Caco-2 (cell line): ENCODE measurements at regions not wholly inside any gene's neighbourhood (a gene's known extent, or its start where the extent isn't known, plus 50 kb on each side); places are given as distances from the start of the nearest gene placed in this dataset.

Experiments used
- BruUV-seq: library from RNA; stranded (reverse); fragments of 400-500 nt; replicated peaks from 2 replicates; lab custom pipeline; 2021; lab: Mats Ljungman, UMichigan
- CTCF ChIA-PET: fragments of 300-600 bp; sonication (Branson Sonifier 250); formaldehyde crosslinking; loops from one replicate; lab custom pipeline; 2022; ENCODE audit warnings: antibody characterized with exemption; lab: Charles Lee
- POLR2A ChIA-PET: fragments of 300-600 bp; sonication (Branson Sonifier 250); formaldehyde crosslinking; loops from one replicate; lab custom pipeline; 2022; ENCODE audit warnings: antibody characterized with exemption; lab: Charles Lee
- DNase-seq, 2 experiments: peaks; one replicate each; pipeline versions ENCODE4 v3.0.0 to v3.0.0-alpha.2; 2020 to 2022
- H3K27me3 ChIP-seq: replicated peaks from 2 replicates; pipeline ENCODE4 v1.6.0; 2011; ENCODE audit warnings: low read length; ENCODE audit not compliant: control insufficient read depth, insufficient read depth
- H3K36me3 ChIP-seq: 2 replicates; pipeline ENCODE4 v1.5.1; 2011; ENCODE audit warnings: low read length; ENCODE audit not compliant: control insufficient read depth, insufficient read depth
- H3K4me1 ChIP-seq: fragments of 250-450 bp; sonication (Bioruptor Pico); 2 replicates; pipeline ENCODE4 v1.5.1; 2020; ENCODE audit warnings: mild to moderate bottlenecking
- H3K4me3 ChIP-seq: 2 replicates; pipeline ENCODE4 v1.5.1; 2011; ENCODE audit warnings: low read depth, mild to moderate bottlenecking, control low read depth, low read length
- H3K9me3 ChIP-seq: fragments of 250-450 bp; sonication (Bioruptor Pico); 2 replicates; pipeline ENCODE4 v1.5.1; 2020; ENCODE audit warnings: mild to moderate bottlenecking, moderate library complexity
- H3K27ac Mint-ChIP-seq: one replicate; pipeline ENCODE4 v1.8.0; 2022; ENCODE audit warnings: mixed read lengths; ENCODE audit not compliant: unreplicated experiment
- H3K27me3 Mint-ChIP-seq: one replicate; pipeline ENCODE4 v1.8.0; 2022; ENCODE audit warnings: mixed read lengths; ENCODE audit not compliant: insufficient read depth, unreplicated experiment
- H3K36me3 Mint-ChIP-seq: one replicate; pipeline ENCODE4 v1.8.0; 2022; ENCODE audit warnings: mild to moderate bottlenecking, mixed read lengths; ENCODE audit not compliant: insufficient read depth, unreplicated experiment
- H3K4me1 Mint-ChIP-seq: one replicate; pipeline ENCODE4 v1.8.0; 2022; ENCODE audit warnings: low read depth, mixed read lengths; ENCODE audit not compliant: unreplicated experiment
- H3K4me3 Mint-ChIP-seq: one replicate; pipeline ENCODE4 v1.8.0; 2022; ENCODE audit warnings: mild to moderate bottlenecking, moderate library complexity, mixed read lengths; ENCODE audit not compliant: unreplicated experiment
- H3K9me3 Mint-ChIP-seq: one replicate; pipeline ENCODE4 v1.8.0; 2022; ENCODE audit warnings: mixed read lengths; ENCODE audit not compliant: unreplicated experiment
- intact Hi-C: fragments of 100-400 bp; cut with micrococcal nuclease; formaldehyde crosslinking; loops from one replicate; pipeline ENCODE4 v1.10.0; 2022; ENCODE audit not compliant: unreplicated experiment
- TF ChIP-seq, protein P1 (sequence below), 2 experiments: fragments of 200-600 bp in 1 of 2; IDR thresholded peaks; 1 replicate in 1 of 2; 2 replicates in 1 of 2; pipeline versions ENCODE4 v1.5.1 to v1.8.0; 2011 to 2022; ENCODE audit warnings: antibody characterized with exemption in 1 of 2, control low read depth in 1 of 2, inconsistent platforms in 1 of 2, low read depth in 1 of 2, low read length in 1 of 2, mild to moderate bottlenecking in 1 of 2, moderate library complexity in 1 of 2; ENCODE audit not compliant: insufficient read depth in 1 of 2, severe bottlenecking in 1 of 2, unreplicated experiment in 1 of 2

DNA sequence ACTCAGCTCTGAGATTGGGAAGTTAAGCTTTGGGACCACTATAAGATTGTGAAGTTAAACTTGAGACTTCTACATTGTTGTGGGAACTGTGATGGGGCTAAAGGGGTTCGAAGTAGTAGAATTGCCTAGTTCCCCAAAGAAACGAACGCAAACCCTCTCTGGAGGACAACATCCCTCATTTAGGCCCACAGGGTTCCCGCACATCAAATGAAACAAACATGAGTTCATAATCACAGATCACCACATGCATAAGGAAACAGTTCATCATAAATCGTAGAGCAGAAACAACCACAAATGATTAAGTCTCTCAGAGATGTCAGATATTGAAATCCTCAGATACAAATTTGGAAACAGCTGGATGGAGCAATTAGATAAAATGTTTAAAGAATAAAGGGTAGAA is 55.9 kb upstream of the HPCAL1 start:
- POLR2A ChIA-PET = no interaction called here
- CTCF ChIA-PET = no interaction called here
- intact Hi-C loops = no loop called here
- Mint-ChIP-seq H3K36me3 (no peaks in the 10 kb centered on the region), H3K27ac (no peak overlapping the region), H3K4me1 (no peaks in the 10 kb centered on the region), H3K9me3 (peaks cover 18% of the 10 kb centered on the region), H3K4me3 (no peak overlapping the region), H3K27me3 (no peaks in the 10 kb centered on the region)
- TF ChIP-seq, protein P1, sequence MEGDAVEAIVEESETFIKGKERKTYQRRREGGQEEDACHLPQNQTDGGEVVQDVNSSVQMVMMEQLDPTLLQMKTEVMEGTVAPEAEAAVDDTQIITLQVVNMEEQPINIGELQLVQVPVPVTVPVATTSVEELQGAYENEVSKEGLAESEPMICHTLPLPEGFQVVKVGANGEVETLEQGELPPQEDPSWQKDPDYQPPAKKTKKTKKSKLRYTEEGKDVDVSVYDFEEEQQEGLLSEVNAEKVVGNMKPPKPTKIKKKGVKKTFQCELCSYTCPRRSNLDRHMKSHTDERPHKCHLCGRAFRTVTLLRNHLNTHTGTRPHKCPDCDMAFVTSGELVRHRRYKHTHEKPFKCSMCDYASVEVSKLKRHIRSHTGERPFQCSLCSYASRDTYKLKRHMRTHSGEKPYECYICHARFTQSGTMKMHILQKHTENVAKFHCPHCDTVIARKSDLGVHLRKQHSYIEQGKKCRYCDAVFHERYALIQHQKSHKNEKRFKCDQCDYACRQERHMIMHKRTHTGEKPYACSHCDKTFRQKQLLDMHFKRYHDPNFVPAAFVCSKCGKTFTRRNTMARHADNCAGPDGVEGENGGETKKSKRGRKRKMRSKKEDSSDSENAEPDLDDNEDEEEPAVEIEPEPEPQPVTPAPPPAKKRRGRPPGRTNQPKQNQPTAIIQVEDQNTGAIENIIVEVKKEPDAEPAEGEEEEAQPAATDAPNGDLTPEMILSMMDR (IDR thresholded peaks at IDR 0.05; ENCODE audit: insufficient read depth in 1 of 2, low read depth in 1 of 2, low read length in 1 of 2, severe bottlenecking in 1 of 2, unreplicated experiment in 1 of 2) = no peak
- no TSS peak for BruUV-seq
- no peaks in the 10 kb centered on the region for H3K4me1 ChIP-seq
- no peak overlapping the region for H3K4me3 ChIP-seq
- no peaks in the 10 kb centered on the region for H3K27me3 ChIP-seq
- no peak for DNase-seq
- peaks cover 21% of the 10 kb centered on the region for H3K9me3 ChIP-seq
- no peaks in the 10 kb centered on the region for H3K36me3 ChIP-seq

DNA sequence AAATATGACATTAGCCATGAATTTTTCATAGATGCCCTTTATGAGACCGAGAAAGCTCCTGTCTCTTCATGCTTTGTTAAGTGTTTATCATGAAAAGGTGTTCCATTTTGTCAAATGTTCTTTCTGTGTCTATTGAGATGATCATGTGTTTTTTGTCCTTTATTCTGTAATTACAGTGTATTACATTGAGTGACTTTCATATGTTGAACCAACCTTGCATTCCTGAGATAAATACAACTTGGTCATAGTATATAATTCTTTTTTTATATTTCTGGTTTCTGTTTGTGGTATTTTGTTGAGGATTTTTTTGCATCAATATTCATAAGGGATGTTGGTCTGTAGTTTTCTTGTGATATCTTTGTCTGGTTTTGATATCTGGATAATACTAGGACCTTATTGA is 52.9 kb upstream of the HPCAL1 start:
- Mint-ChIP-seq H3K27ac (no peak overlapping the region), H3K4me3 (no peak overlapping the region), H3K9me3 (peaks cover 25% of the 10 kb centered on the region), H3K4me1 (no peaks in the 10 kb centered on the region), H3K36me3 (no peaks in the 10 kb centered on the region), H3K27me3 (no peaks in the 10 kb centered on the region)
- Histone ChIP-seq H3K27me3 (no peaks in the 10 kb centered on the region), H3K4me3 (no peak overlapping the region), H3K36me3 (no peaks in the 10 kb centered on the region), H3K9me3 (peaks cover 21% of the 10 kb centered on the region), H3K4me1 (no peaks in the 10 kb centered on the region)
- TF ChIP-seq, protein P1 (IDR thresholded peaks at IDR 0.05; ENCODE audit: insufficient read depth in 1 of 2, low read depth in 1 of 2, low read length in 1 of 2, severe bottlenecking in 1 of 2, unreplicated experiment in 1 of 2) = no peak
- CTCF ChIA-PET = no interaction called here
- DNase-seq = no peak
- intact Hi-C loops = no loop called here
- no TSS peak for BruUV-seq
- POLR2A ChIA-PET = no interaction called here

DNA sequence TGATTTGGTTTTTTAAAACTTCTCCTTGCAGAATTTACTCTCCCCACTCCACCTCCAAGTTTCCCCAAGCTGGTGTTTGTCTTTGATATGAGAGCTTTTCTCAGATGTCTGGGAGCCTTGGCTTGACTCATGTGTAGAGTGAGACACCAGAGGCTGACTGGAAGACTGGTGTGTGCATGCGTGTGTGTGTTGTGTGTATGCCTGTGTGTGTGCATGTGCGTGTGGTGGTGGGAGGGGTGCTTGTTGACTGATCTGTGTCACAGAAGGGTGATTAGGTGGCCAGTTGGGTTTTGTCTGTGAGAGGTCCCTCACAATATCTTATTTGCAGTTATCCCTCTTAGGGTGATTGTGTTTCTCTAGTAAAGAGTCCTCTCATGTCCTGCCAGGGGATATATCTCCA is 50.5 kb upstream of the HPCAL1 start:
- H3K27ac Mint-ChIP-seq = no peak overlapping the region
- peaks cover 25% of the 10 kb centered on the region for H3K9me3 Mint-ChIP-seq
- Histone ChIP-seq H3K4me3 (no peak overlapping the region), H3K9me3 (peaks cover 21% of the 10 kb centered on the region), H3K36me3 (no peaks in the 10 kb centered on the region), H3K27me3 (no peaks in the 10 kb centered on the region), H3K4me1 (no peaks in the 10 kb centered on the region)
- no peaks in the 10 kb centered on the region for H3K36me3 Mint-ChIP-seq
- intact Hi-C loops = no loop called here
- BruUV-seq = no TSS peak
- POLR2A ChIA-PET = no interaction called here
- TF ChIP-seq, protein P1 (IDR thresholded peaks at IDR 0.05; ENCODE audit: insufficient read depth in 1 of 2, low read depth in 1 of 2, low read length in 1 of 2, severe bottlenecking in 1 of 2, unreplicated experiment in 1 of 2) = no peak
- DNase-seq = peak in 1 of 2 experiments; percentile 22
- H3K4me1 Mint-ChIP-seq = no peaks in the 10 kb centered on the region
- H3K27me3 Mint-ChIP-seq = no peaks in the 10 kb centered on the region
- no peak overlapping the region for H3K4me3 Mint-ChIP-seq
- CTCF ChIA-PET = interaction anchor here (0.6 kb wide), 1 partner anchor 45 kb away, joined by 4 read pairs; no protein-coding TSS in a partner anchor
